Peyer's patch (tissue), 4 donors: ENCODE measurements at regions not wholly inside any gene's neighbourhood (a gene's known extent, or its start where the extent isn't known, plus 50 kb on each side); places are given as distances from the start of the nearest gene placed in this dataset.

Experiments used
- POLR2A ChIP-seq, 2 donors: fragments of 450-650 bp; IDR thresholded peaks; one replicate each; pipeline ENCODE4 v1.5.1; 2017; ENCODE audit warnings: antibody characterized with exemption in 2 of 2, mild to moderate bottlenecking in 2 of 2, moderate library complexity in 2 of 2
- TF ChIP-seq, protein P1 (sequence below), 6 experiments: fragments of 450-650 bp in 4 of 6; fragments of 200-600 bp in 2 of 6; sonication (generic) in 1 of 6; IDR thresholded peaks; one replicate each; pipeline ENCODE4 v1.5.1; 2017 to 2019; ENCODE audit warnings: antibody characterized with exemption in 6 of 6, mild to moderate bottlenecking in 3 of 6, moderate library complexity in 1 of 6

DNA sequence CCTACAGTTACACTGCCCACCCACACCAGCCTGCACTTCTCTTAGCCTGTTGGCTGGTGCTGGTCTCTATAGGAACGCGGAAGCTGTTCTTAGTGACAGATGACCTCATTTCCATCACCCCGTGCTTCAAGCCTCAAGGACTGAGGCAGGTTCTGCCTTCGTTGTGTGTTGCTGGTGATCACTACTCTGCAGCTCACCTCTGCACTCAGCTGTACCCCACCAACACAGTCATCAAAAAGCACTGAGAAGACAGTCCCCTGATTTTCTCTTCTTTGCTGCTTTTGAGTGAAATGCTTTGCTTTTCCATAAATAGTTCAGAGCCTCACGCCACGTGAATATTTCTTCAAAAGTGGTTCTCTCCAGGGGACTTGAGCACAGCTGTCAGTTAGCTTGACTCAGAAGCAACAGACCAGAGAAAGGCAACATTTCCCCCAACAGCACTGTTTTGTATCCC, 225.7 kb upstream of the CCDC150 start:
- TF ChIP-seq, protein P1, sequence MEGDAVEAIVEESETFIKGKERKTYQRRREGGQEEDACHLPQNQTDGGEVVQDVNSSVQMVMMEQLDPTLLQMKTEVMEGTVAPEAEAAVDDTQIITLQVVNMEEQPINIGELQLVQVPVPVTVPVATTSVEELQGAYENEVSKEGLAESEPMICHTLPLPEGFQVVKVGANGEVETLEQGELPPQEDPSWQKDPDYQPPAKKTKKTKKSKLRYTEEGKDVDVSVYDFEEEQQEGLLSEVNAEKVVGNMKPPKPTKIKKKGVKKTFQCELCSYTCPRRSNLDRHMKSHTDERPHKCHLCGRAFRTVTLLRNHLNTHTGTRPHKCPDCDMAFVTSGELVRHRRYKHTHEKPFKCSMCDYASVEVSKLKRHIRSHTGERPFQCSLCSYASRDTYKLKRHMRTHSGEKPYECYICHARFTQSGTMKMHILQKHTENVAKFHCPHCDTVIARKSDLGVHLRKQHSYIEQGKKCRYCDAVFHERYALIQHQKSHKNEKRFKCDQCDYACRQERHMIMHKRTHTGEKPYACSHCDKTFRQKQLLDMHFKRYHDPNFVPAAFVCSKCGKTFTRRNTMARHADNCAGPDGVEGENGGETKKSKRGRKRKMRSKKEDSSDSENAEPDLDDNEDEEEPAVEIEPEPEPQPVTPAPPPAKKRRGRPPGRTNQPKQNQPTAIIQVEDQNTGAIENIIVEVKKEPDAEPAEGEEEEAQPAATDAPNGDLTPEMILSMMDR (IDR thresholded peaks at IDR 0.05): no peak
- TF ChIP-seq POLR2A (IDR thresholded peaks at IDR 0.05): no peak
